T-helper 2 cell treated with Interferon-gamma antibody and Interleukin-4, amounts not matched to agents 5 μg/mL and 100 μg/mL, for 36 hours (primary cell): ENCODE measurements at regions not wholly inside any gene's neighbourhood (a gene's known extent, or its start where the extent isn't known, plus 50 kb on each side); places are given as distances from the start of the nearest gene placed in this dataset.

Experiments used
- DNase-seq: peaks from one replicate; pipeline ENCODE4 v3.0.0; 2021; ENCODE audit warnings: low spot score
- H3K27ac Mint-ChIP-seq: one replicate; pipeline ENCODE4 v1.8.0; 2021; ENCODE audit warnings: mild to moderate bottlenecking, mixed read lengths
- H3K27me3 Mint-ChIP-seq: one replicate; pipeline ENCODE4 v1.8.0; 2021; ENCODE audit warnings: low read depth, mixed read lengths
- H3K36me3 Mint-ChIP-seq: one replicate; pipeline ENCODE4 v1.8.0; 2021; ENCODE audit warnings: low read depth, mixed read lengths
- H3K4me1 Mint-ChIP-seq: one replicate; pipeline ENCODE4 v1.8.0; 2021; ENCODE audit warnings: low read depth, mixed read lengths
- H3K4me3 Mint-ChIP-seq: one replicate; pipeline ENCODE4 v1.8.0; 2022; ENCODE audit warnings: mild to moderate bottlenecking, moderate library complexity, mixed read lengths
- H3K9me3 Mint-ChIP-seq: one replicate; pipeline ENCODE4 v1.8.0; 2021; ENCODE audit warnings: mixed read lengths

GRCh38 chr10:121080281-121080891 lies 229.2 kb downstream of the WDR11 start:
- Mint-ChIP-seq H3K36me3 (no peaks in the 10 kb centered on the region), H3K4me1 (no peaks in the 10 kb centered on the region), H3K4me3 (no peak overlapping the region), H3K9me3 (no peaks in the 10 kb centered on the region), H3K27me3 (no peaks in the 10 kb centered on the region), H3K27ac (no peak overlapping the region)
- no peak for DNase-seq

GRCh38 chr10:121081306-121081705 lies 230.1 kb downstream of the WDR11 start:
- H3K27me3 Mint-ChIP-seq = no peaks in the 10 kb centered on the region
- no peaks in the 10 kb centered on the region for H3K4me1 Mint-ChIP-seq
- H3K9me3 Mint-ChIP-seq = no peaks in the 10 kb centered on the region
- DNase-seq = no peak
- no peaks in the 10 kb centered on the region for H3K36me3 Mint-ChIP-seq
- no peak overlapping the region for H3K27ac Mint-ChIP-seq
- H3K4me3 Mint-ChIP-seq = no peak overlapping the region

- H3K27ac Mint-ChIP-seq = no peak overlapping the region
- H3K4me1 Mint-ChIP-seq = no peaks in the 10 kb centered on the region
- no peaks in the 10 kb centered on the region for H3K9me3 Mint-ChIP-seq
- no peak overlapping the region for H3K4me3 Mint-ChIP-seq
- H3K27me3 Mint-ChIP-seq = no peaks in the 10 kb centered on the region
- DNase-seq = no peak
- H3K36me3 Mint-ChIP-seq = no peaks in the 10 kb centered on the region
These were observed 231.8 kb downstream of the WDR11 start for GRCh38 chr10:121082984-121083383.

- Mint-ChIP-seq H3K4me1 (no peaks in the 10 kb centered on the region), H3K36me3 (no peaks in the 10 kb centered on the region), H3K4me3 (no peak overlapping the region), H3K27me3 (no peaks in the 10 kb centered on the region), H3K9me3 (no peaks in the 10 kb centered on the region), H3K27ac (no peak overlapping the region)
- no peak for DNase-seq
These were observed 233.0 kb downstream of the WDR11 start for GRCh38 chr10:121084016-121084674.

GRCh38 chr10:121084675-121085070 lies 233.5 kb downstream of the WDR11 start:
- H3K27ac Mint-ChIP-seq = no peak overlapping the region
- H3K36me3 Mint-ChIP-seq = no peaks in the 10 kb centered on the region
- no peaks in the 10 kb centered on the region for H3K27me3 Mint-ChIP-seq

GRCh38 chr10:121085367-121085766 lies 234.2 kb downstream of the WDR11 start:
- H3K27me3 Mint-ChIP-seq = no peaks in the 10 kb centered on the region
- no peaks in the 10 kb centered on the region for H3K4me1 Mint-ChIP-seq
- no peak overlapping the region for H3K27ac Mint-ChIP-seq
- H3K4me3 Mint-ChIP-seq = no peak overlapping the region
- no peaks in the 10 kb centered on the region for H3K9me3 Mint-ChIP-seq
- no peak for DNase-seq
- no peaks in the 10 kb centered on the region for H3K36me3 Mint-ChIP-seq

More at GRCh38 chr10:121084675-121085070, 233.5 kb downstream of the WDR11 start:
- no peaks in the 10 kb centered on the region for H3K9me3 Mint-ChIP-seq
- no peak overlapping the region for H3K4me3 Mint-ChIP-seq
- no peak for DNase-seq
- no peaks in the 10 kb centered on the region for H3K4me1 Mint-ChIP-seq

GRCh38 chr10:121087129-121087528 lies 236.0 kb downstream of the WDR11 start:
- no peaks in the 10 kb centered on the region for H3K36me3 Mint-ChIP-seq
- peaks cover 4% of the 10 kb centered on the region for H3K9me3 Mint-ChIP-seq
- H3K27ac Mint-ChIP-seq = no peak overlapping the region
- H3K27me3 Mint-ChIP-seq = no peaks in the 10 kb centered on the region
- no peak for DNase-seq
- no peaks in the 10 kb centered on the region for H3K4me1 Mint-ChIP-seq
- H3K4me3 Mint-ChIP-seq = no peak overlapping the region

GRCh38 chr10:121087688-121088087 lies 236.5 kb downstream of the WDR11 start:
- Mint-ChIP-seq H3K4me1 (no peaks in the 10 kb centered on the region), H3K27me3 (no peaks in the 10 kb centered on the region), H3K36me3 (no peaks in the 10 kb centered on the region), H3K27ac (no peak overlapping the region), H3K9me3 (peaks cover 5% of the 10 kb centered on the region), H3K4me3 (no peak overlapping the region)
- DNase-seq = no peak

GRCh38 chr10:121088524-121088923 lies 237.4 kb downstream of the WDR11 start:
- H3K9me3 Mint-ChIP-seq = peaks cover 5% of the 10 kb centered on the region
- H3K4me1 Mint-ChIP-seq = no peaks in the 10 kb centered on the region

GRCh38 chr10:121089434-121089833 lies 238.3 kb downstream of the WDR11 start:
- no peaks in the 10 kb centered on the region for H3K36me3 Mint-ChIP-seq
- no peaks in the 10 kb centered on the region for H3K27me3 Mint-ChIP-seq
- no peaks in the 10 kb centered on the region for H3K4me1 Mint-ChIP-seq
- DNase-seq = no peak
- H3K4me3 Mint-ChIP-seq = no peak overlapping the region
- peaks cover 5% of the 10 kb centered on the region for H3K9me3 Mint-ChIP-seq
- H3K27ac Mint-ChIP-seq = no peak overlapping the region

More at GRCh38 chr10:121088524-121088923, 237.4 kb downstream of the WDR11 start:
- no peak for DNase-seq
- H3K27ac Mint-ChIP-seq = no peak overlapping the region
- no peaks in the 10 kb centered on the region for H3K36me3 Mint-ChIP-seq
- H3K27me3 Mint-ChIP-seq = no peaks in the 10 kb centered on the region
- no peak overlapping the region for H3K4me3 Mint-ChIP-seq

GRCh38 chr10:121091961-121092719 lies 241.0 kb downstream of the WDR11 start:
- no peak for DNase-seq
- H3K4me3 Mint-ChIP-seq = no peak overlapping the region

GRCh38 chr10:121092720-121093095 lies 241.5 kb downstream of the WDR11 start:
- no peaks in the 10 kb centered on the region for H3K4me1 Mint-ChIP-seq
- DNase-seq = no peak
- no peak overlapping the region for H3K4me3 Mint-ChIP-seq
- H3K27me3 Mint-ChIP-seq = no peaks in the 10 kb centered on the region
- H3K36me3 Mint-ChIP-seq = no peaks in the 10 kb centered on the region
- H3K9me3 Mint-ChIP-seq = peaks cover 5% of the 10 kb centered on the region
- no peak overlapping the region for H3K27ac Mint-ChIP-seq

More at GRCh38 chr10:121091961-121092719, 241.0 kb downstream of the WDR11 start:
- no peaks in the 10 kb centered on the region for H3K4me1 Mint-ChIP-seq
- H3K9me3 Mint-ChIP-seq = peaks cover 5% of the 10 kb centered on the region
- no peaks in the 10 kb centered on the region for H3K27me3 Mint-ChIP-seq
- H3K36me3 Mint-ChIP-seq = no peaks in the 10 kb centered on the region
- H3K27ac Mint-ChIP-seq = no peak overlapping the region

- H3K4me1 Mint-ChIP-seq = no peaks in the 10 kb centered on the region
- H3K27ac Mint-ChIP-seq = no peak overlapping the region
These were observed 245.7 kb downstream of the WDR11 start for GRCh38 chr10:121096617-121097431.

GRCh38 chr10:121098211-121098610 lies 247.0 kb downstream of the WDR11 start:
- no peak overlapping the region for H3K4me3 Mint-ChIP-seq
- DNase-seq = no peak
- H3K27ac Mint-ChIP-seq = no peak overlapping the region
- no peaks in the 10 kb centered on the region for H3K4me1 Mint-ChIP-seq
- H3K36me3 Mint-ChIP-seq = no peaks in the 10 kb centered on the region
- H3K9me3 Mint-ChIP-seq = no peaks in the 10 kb centered on the region
- no peaks in the 10 kb centered on the region for H3K27me3 Mint-ChIP-seq

More at GRCh38 chr10:121096617-121097431, 245.7 kb downstream of the WDR11 start:
- H3K4me3 Mint-ChIP-seq = no peak overlapping the region
- no peak for DNase-seq
- peaks cover 4% of the 10 kb centered on the region for H3K9me3 Mint-ChIP-seq
- no peaks in the 10 kb centered on the region for H3K27me3 Mint-ChIP-seq
- no peaks in the 10 kb centered on the region for H3K36me3 Mint-ChIP-seq
